ENCODE measurements at regions not wholly inside any gene's neighbourhood (a gene's known extent, or its start where the extent isn't known, plus 50 kb on each side); places are given as distances from the start of the nearest gene placed in this dataset.

- no peaks in the 10 kb centered on the region for H3K36me3 ChIP-seq
- no peak for DNase-seq
- no peak overlapping the region for H3K4me3 ChIP-seq (ENCODE audit: low read depth, low read length)
- peaks cover 10% of the 10 kb centered on the region for H3K4me1 ChIP-seq
- H3K27me3 ChIP-seq: no peaks in the 10 kb centered on the region
- TF ChIP-seq, protein P1, sequence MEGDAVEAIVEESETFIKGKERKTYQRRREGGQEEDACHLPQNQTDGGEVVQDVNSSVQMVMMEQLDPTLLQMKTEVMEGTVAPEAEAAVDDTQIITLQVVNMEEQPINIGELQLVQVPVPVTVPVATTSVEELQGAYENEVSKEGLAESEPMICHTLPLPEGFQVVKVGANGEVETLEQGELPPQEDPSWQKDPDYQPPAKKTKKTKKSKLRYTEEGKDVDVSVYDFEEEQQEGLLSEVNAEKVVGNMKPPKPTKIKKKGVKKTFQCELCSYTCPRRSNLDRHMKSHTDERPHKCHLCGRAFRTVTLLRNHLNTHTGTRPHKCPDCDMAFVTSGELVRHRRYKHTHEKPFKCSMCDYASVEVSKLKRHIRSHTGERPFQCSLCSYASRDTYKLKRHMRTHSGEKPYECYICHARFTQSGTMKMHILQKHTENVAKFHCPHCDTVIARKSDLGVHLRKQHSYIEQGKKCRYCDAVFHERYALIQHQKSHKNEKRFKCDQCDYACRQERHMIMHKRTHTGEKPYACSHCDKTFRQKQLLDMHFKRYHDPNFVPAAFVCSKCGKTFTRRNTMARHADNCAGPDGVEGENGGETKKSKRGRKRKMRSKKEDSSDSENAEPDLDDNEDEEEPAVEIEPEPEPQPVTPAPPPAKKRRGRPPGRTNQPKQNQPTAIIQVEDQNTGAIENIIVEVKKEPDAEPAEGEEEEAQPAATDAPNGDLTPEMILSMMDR (IDR thresholded peaks at IDR 0.05; ENCODE audit: low read depth, low read length): no peak
- H3K9me3 ChIP-seq: no peaks in the 10 kb centered on the region
Measured at GRCh38 chr4:107210450-107211239, 174.5 kb upstream of the DKK2 start.

GRCh38 chr4:107203733-107204132, 167.6 kb upstream of the DKK2 start:
- Histone ChIP-seq H3K9me3 (no peaks in the 10 kb centered on the region), H3K4me1 (no peaks in the 10 kb centered on the region), H3K36me3 (no peaks in the 10 kb centered on the region), H3K27me3 (no peaks in the 10 kb centered on the region), H3K4me3 (ENCODE audit: low read depth, low read length) (no peak overlapping the region)
- TF ChIP-seq, protein P1 (IDR thresholded peaks at IDR 0.05; ENCODE audit: low read depth, low read length): no peak
- DNase-seq: no peak

- DNase-seq: no peak
- no peaks in the 10 kb centered on the region for H3K27me3 ChIP-seq
- H3K9me3 ChIP-seq: no peaks in the 10 kb centered on the region
- H3K4me3 ChIP-seq (ENCODE audit: low read depth, low read length): no peak overlapping the region
- H3K4me1 ChIP-seq: no peaks in the 10 kb centered on the region
- TF ChIP-seq, protein P1 (IDR thresholded peaks at IDR 0.05; ENCODE audit: low read depth, low read length): no peak
- H3K36me3 ChIP-seq: no peaks in the 10 kb centered on the region
Measured at GRCh38 chr4:107202744-107203143, 166.6 kb upstream of the DKK2 start.

DNA sequence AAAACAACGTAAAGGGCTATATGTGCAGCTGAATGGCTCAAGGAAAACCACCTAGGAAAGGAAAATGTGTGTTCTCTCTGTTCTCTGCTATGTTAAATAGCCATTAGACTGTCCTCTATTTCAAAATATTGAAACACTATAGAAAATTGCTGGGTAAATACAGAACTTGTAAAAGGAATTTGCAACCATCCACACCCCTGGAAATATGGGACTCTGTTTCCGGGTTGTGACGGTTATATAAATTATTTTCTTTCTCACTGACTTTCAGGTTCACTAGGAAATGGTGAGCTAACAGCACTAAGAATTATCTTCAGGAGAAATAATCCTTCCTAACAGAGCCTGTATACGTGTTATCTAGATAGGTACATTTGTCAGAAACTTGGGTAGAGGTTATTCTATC, 161.0 kb upstream of the DKK2 start:
- Histone ChIP-seq H3K27me3 (no peaks in the 10 kb centered on the region), H3K9me3 (no peaks in the 10 kb centered on the region), H3K36me3 (no peaks in the 10 kb centered on the region), H3K4me1 (no peaks in the 10 kb centered on the region), H3K4me3 (ENCODE audit: low read depth, low read length) (no peak overlapping the region)
- TF ChIP-seq, protein P1 (IDR thresholded peaks at IDR 0.05; ENCODE audit: low read depth, low read length): no peak
- no peak for DNase-seq

GRCh38 chr4:107196312-107196711, 160.2 kb upstream of the DKK2 start:
- no peak overlapping the region for H3K4me3 ChIP-seq (ENCODE audit: low read depth, low read length)
- TF ChIP-seq, protein P1 (IDR thresholded peaks at IDR 0.05; ENCODE audit: low read depth, low read length): no peak
- no peaks in the 10 kb centered on the region for H3K4me1 ChIP-seq
- H3K27me3 ChIP-seq: no peaks in the 10 kb centered on the region
- no peaks in the 10 kb centered on the region for H3K36me3 ChIP-seq
- H3K9me3 ChIP-seq: no peaks in the 10 kb centered on the region
- no peak for DNase-seq

- no peaks in the 10 kb centered on the region for H3K36me3 ChIP-seq
- no peaks in the 10 kb centered on the region for H3K27me3 ChIP-seq
- no peaks in the 10 kb centered on the region for H3K4me1 ChIP-seq
- DNase-seq: no peak
- no peaks in the 10 kb centered on the region; the same call in 1 of the 2 replicates for H3K9me3 ChIP-seq
- H3K4me3 ChIP-seq (ENCODE audit: low read depth, low read length): no peak overlapping the region
- TF ChIP-seq, protein P1 (IDR thresholded peaks at IDR 0.05; ENCODE audit: low read depth, low read length): no peak
Measured at GRCh38 chr4:107194005-107194404, 157.9 kb upstream of the DKK2 start.

Measured in BE2C (cell line).